Fibroblast of skin of right quadriceps (primary cell): ENCODE measurements at regions not wholly inside any gene's neighbourhood (a gene's known extent, or its start where the extent isn't known, plus 50 kb on each side); places are given as distances from the start of the nearest gene placed in this dataset.
"Not testable (repeated sequence)": the region's sequence is repeated elsewhere in the genome, so short reads cannot be mapped to it uniquely, and the experiment has no call there.

ENCODE experiments used
- DNase-seq: peaks from one replicate; pipeline ENCODE4 v3.0.0-alpha.2; 2013

- no peak for DNase-seq
Observed at GRCh38 chr7:56449762-56450161, 333.5 kb upstream of the NUPR2 start.

DNA sequence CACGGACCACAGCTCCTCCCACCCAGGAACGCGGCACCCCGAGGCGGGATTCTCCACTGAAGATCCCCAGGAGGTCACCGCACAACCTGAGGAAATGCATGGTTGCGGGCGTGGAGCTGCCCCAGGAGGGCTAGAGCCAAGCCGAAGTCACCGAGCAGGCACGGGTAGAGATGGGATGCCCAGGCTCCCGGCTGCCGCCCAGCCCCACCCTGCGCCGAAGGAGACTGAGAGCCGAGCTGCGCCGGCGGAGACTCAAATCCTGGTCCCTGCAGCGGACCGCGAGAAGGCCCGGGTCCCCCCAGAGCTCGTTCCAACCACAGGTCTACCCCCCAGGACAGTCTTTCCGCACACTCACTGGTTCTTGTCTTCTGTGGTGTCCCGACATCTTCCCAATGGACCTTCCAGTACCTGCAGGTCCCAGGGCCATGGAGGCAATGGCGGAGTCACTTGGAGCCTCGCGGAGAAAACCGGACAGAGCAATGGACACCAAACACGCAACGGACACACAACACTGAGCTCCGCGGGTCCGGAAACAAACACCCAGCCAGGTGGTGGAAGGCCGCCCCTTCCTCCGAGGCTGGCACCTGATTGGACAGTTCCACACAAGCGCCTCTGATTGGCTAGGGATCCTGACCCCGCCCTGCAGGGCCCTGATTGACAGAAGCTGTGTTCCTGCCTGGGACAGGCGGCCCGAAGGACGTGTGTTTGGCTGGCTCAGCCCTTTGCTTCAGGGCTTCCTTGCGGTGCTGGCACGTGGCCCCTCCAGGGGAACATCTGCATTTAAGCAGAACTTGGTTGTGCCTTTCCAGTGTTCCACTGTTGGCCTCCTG is 331.9 kb upstream of the NUPR2 start:
- DNase-seq = no peak

DNA sequence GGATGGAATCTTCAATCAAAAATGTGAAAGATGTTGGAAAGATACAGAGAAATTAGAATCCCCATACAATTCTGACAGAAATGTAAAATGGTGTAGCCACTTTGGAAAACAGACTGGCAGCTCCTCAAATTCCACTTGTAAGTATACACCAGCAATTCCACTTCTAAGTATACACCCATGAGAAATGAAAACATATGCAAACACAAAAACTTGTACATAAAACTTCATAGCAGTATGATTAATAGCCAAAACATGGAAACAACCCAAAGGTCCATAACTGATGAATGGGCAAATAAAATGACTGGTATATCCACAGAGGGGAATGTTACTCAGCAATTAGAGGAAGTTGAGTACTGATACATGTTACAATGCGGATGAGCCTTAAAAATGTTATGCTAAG is 304.3 kb upstream of the NUPR2 start:
- DNase-seq = not testable (repeated sequence)

DNA sequence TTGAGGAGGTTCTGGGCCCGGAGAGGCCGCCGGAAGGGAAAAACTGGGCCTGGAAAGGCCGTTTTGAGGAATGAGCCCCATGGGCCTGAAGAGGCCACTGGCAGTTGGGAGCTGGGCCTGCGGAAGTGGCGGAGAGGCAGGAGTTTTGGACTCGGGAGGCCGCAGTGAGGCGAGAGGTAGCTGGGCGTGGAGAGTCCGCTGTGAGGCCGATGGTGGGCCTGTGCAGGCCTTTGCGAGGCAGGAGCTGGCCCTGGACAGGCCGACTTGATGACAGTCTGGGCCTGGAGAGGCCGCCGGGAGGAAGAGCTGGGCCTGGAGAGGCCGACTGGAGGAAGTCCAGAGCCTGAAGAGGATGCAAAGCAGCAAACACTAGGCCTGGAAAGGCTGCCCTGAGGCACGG is 259.0 kb upstream of the NUPR2 start:
- no peak for DNase-seq

GRCh38 chr7:56374666-56375065 is 258.4 kb upstream of the NUPR2 start:
- DNase-seq = not testable (repeated sequence)

DNA sequence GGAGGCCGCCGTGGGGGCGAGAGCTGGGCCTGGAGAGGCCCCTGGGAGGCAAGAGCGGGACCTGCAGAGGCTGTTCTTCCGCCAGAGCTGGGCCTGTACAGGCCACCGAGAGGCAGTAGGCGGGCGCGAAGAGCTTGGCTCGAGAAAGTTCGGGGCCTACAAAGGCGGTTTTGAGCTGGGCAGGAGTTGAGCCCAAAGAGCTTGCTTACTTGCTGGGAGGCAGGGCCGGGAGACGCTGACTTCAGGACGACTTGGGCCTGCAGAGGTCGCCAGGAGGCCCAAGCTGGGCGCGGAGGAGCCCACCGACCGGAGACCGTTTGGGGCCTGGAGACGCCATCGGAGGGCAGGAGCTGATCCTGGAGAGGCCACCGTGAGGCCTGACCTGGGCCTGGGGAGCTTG is 257.1 kb upstream of the NUPR2 start:
- DNase-seq = peak; percentile 14

- DNase-seq = not testable (repeated sequence)
Observed at GRCh38 chr7:56371792-56372191, 255.6 kb upstream of the NUPR2 start.

GRCh38 chr7:56370208-56370872 is 254.1 kb upstream of the NUPR2 start:
- not testable (repeated sequence) for DNase-seq

- not testable (repeated sequence) for DNase-seq
Observed at GRCh38 chr7:56367914-56368313, 251.7 kb upstream of the NUPR2 start.

DNA sequence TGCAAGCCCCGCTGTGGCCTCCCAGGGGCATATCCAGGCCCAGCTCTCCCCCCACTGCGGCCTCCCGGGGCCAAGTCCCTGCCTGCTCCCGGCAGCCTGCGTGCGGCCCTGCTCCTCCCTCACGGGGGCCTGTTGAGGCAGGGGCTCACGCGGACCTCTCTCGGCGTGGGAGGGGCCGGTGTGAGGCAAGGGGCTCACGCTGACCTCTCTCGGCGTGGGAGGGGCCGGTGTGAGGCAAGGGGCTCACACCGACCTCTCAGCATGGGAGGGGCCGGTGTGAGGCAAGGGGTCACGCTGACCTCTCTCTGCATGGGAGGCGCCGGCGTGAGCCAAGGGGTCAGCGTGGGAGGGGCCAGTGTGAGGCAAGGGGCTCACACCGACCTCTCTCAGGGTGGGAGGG is 251.2 kb upstream of the NUPR2 start:
- not testable (repeated sequence) for DNase-seq

DNA sequence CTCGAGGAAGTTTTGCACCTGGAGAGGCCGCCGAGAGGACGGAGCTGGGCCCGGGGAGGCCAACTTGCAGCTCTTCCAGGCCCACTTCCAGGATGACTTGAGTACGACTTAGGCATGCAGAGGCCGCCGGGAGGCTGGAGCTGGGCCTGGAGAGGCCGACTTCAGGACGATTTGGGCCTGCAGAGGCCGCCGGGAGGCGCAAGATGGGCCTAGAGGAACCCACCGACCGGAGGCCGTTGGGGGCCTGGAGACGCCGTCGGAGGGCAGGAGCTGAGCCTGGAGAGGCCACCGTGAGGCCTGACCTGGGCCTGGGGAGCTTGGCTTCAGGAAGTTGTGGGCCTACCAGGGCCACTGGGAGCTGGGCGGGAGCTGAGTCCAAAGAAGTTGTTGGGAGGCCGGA is 250.5 kb upstream of the NUPR2 start:
- DNase-seq = not testable (repeated sequence)

DNA sequence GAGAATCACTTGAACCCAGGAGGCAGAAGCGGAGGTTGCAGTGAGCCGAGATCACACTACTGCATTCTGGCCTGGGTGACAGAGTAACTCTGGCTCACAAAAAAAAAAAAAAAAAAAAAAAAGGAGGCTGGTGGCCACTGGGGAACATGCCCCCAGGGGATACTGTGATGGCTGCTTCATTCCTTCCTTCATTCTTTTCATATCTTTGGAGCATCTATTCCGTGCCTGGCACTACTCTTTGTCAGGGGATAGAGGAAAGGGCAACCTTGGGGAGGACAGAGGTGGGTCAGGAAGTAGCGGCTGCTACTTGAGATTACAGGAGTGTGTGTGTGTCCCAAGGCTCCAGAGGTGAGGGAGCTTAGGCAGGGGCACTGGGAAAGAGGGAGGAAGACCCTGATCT is 236.4 kb upstream of the NUPR2 start:
- not testable (repeated sequence) for DNase-seq

GRCh38 chr7:56351181-56351580 is 235.0 kb upstream of the NUPR2 start:
- not testable (repeated sequence) for DNase-seq

DNA sequence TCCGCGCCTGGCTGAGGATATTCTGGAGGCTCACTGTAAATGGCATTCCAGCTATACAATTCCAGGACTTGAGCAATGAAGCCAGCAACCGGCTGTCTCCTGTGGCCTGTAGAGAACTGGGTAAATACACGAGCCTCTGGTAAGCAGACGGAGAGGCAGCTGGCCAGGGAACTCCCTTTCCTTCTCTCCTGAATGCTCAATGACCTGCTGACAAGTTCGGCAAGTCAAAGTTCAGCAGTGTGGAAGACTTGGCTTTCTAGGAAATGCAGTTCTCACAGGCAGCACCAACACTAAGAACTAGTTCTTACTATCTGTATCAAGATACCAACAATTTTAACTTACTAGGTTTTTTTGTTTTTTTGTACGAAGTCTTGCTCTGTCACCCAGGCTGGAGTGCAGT is 232.1 kb upstream of the NUPR2 start:
- DNase-seq = not testable (repeated sequence)

GRCh38 chr7:56328327-56328726 is 212.1 kb upstream of the NUPR2 start:
- not testable (repeated sequence) for DNase-seq

DNA sequence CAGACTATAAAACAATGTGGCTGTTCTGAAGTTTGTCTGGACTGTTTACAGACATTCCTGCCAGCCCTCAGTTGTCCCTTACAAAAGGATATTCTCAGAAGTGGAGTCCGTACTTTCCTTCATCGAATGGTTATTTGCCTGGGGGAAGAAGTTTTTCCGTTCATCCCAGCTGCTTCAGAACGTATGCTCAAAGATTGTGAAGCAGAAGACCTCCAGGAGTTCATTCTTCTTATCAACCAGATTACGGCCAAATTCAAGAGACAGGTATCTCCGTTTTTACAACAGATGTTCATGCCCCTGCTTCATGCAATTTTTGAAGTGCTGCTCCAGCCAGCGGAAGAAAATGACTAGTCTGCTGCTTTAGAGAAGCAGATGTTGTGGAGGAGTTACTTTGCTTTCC is 174.3 kb upstream of the NUPR2 start:
- no peak for DNase-seq

GRCh38 chr7:56287429-56288138 is 171.4 kb upstream of the NUPR2 start:
- no peak for DNase-seq

DNA sequence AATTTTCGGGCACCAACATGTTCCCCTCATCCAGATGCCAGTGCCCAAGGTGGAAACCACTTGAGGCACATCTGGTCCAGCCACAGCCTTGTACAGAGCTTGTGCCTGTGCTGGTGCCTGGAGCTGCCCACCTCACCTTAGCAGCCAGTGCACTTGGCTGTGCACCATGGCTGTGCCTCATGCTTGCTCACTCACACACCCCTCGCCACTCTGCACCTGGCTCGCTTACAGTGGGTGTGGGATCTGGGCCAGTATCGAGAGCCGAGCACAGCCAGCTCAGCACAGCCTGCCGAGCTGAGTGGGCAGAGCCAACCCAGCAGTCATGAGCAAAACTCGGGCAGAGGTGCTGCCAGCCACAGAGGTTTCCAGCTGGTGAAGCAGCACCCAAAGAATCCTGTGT is 139.9 kb upstream of the NUPR2 start:
- DNase-seq = no peak

- DNase-seq = no peak
Observed at GRCh38 chr7:56250135-56250534, 133.9 kb upstream of the NUPR2 start.

GRCh38 chr7:56229631-56230030 is 113.4 kb upstream of the NUPR2 start:
- DNase-seq = no peak

DNA sequence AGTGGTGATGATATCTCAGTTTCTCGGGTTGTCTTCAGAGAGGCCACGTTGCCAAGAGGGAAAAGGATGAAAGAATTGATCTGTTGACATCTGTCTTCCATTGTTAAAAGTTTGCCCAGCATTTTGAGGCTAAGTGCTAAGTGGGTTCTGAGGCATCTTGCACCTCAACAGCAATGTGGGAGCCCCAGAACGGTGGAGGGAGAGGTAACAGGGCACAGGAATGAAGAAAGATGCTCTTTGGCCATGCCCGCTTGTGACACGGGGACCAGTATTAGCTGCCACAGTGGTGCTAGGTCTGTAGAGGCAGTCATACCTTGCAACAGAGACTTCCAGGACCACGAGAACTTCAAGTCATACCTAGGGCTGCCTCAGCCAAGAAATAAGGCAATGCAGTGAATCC is 106.6 kb upstream of the NUPR2 start:
- no peak for DNase-seq

DNA sequence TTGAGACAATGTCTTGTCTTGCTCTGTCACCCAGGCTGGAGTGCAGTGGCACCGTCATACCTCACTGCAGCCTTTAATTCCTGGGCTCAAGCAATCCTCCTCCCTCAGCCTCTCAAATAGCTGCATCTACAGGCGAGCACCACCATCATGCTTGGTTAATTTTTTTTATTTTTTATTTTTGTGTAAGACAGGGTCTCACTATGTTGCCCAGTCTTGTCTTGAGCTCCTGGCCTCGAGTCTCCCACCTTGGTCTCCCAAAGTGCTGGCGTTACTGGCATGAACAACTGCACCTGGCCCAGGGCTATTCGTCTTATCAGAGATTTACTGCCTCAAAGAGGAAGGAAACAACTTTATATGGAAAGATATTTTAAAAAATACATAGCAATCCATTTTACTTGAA is 102.8 kb upstream of the NUPR2 start:
- DNase-seq = no peak

DNA sequence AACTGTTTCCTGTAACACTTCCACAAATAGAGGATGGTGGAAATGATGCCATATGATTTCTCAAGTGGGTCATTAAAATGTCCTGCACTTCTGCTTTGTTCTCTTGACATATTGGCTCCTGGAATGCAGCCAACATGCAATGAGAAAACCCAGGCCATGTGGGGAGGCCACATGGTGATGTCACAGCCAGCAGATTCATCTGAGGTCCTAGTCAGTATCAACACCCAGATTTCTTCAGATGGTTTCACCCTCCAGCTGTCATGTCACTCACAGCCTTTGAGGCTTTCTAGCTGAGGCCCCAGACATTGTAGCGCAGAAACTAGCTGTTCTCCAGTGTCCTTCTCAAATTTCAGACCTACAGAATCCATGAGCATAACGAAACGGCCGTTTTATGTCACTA is 102.3 kb upstream of the NUPR2 start:
- DNase-seq = no peak

DNA sequence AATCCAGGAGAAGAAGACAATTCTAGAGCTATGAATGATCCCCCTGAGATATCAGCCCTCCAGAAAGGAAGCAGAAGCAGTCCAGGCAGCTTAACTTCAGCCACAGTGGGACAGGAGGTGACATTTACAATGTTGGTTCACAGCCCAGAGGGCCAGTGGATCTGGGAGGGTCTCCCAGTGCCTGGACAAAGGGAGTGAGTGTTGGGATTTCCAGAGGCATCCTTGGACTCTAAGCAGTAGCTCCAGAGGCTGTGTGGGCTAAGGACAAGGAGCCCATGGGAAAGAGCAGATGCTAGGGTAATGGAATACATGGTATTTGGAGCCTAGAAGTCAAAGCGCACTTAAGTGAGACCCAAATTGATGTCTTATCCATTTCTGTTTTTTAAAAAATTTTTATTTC is 97.4 kb upstream of the NUPR2 start:
- DNase-seq = no peak
